Omental fat pad (tissue), 3 donors: ENCODE measurements at regions not wholly inside any gene's neighbourhood (a gene's known extent, or its start where the extent isn't known, plus 50 kb on each side); places are given as distances from the start of the nearest gene placed in this dataset.

Experiments used
- ATAC-seq: fragments of 150-250 bp; one replicate; pipeline ENCODE4 v1.9.1; 2016; ENCODE audit warnings: mild to moderate bottlenecking, moderate library complexity; ENCODE audit not compliant: low FRiP score
- DNase-seq: peaks from one replicate; pipeline ENCODE4 v3.0.0-alpha.2; 2019; ENCODE audit warnings: low spot score
- CTCF ChIP-seq, 3 donors: fragments of 450-650 bp; IDR thresholded peaks; one replicate each; pipeline ENCODE4 v1.5.1; 2016 to 2017; ENCODE audit warnings: antibody characterized with exemption in 3 of 3, mild to moderate bottlenecking in 3 of 3, moderate library complexity in 2 of 3

GRCh38 chr10:78964952-78965633 lies 103.7 kb upstream of the ZMIZ1 start:
- no peak for ATAC-seq

GRCh38 chr10:78966182-78966787 lies 102.5 kb upstream of the ZMIZ1 start:
- ATAC-seq: no peak
- TF ChIP-seq CTCF (IDR thresholded peaks at IDR 0.05): no peak
- no peak for DNase-seq

More at GRCh38 chr10:78964952-78965633, 103.7 kb upstream of the ZMIZ1 start:
- no peak for TF ChIP-seq CTCF (IDR thresholded peaks at IDR 0.05)
- no peak for DNase-seq

GRCh38 chr10:78966844-78967488 lies 101.8 kb upstream of the ZMIZ1 start:
- TF ChIP-seq CTCF (IDR thresholded peaks at IDR 0.05): no peak
- DNase-seq: no peak
- no peak for ATAC-seq

- ATAC-seq (no peak), DNase-seq (no peak)
- no peak for TF ChIP-seq CTCF (IDR thresholded peaks at IDR 0.05)
These were observed 100.3 kb upstream of the ZMIZ1 start for GRCh38 chr10:78968300-78968942.

- ATAC-seq (no peak), DNase-seq (no peak)
- no peak for TF ChIP-seq CTCF (IDR thresholded peaks at IDR 0.05)
These were observed 99.8 kb upstream of the ZMIZ1 start for GRCh38 chr10:78968943-78969342.

- no peak for TF ChIP-seq CTCF (IDR thresholded peaks at IDR 0.05)
- DNase-seq (no peak), ATAC-seq (no peak)
These were observed 99.0 kb upstream of the ZMIZ1 start for GRCh38 chr10:78969719-78970118.
